ENCODE measurements at regions not wholly inside any gene's neighbourhood (a gene's known extent, or its start where the extent isn't known, plus 50 kb on each side); places are given as distances from the start of the nearest gene placed in this dataset.

DNA sequence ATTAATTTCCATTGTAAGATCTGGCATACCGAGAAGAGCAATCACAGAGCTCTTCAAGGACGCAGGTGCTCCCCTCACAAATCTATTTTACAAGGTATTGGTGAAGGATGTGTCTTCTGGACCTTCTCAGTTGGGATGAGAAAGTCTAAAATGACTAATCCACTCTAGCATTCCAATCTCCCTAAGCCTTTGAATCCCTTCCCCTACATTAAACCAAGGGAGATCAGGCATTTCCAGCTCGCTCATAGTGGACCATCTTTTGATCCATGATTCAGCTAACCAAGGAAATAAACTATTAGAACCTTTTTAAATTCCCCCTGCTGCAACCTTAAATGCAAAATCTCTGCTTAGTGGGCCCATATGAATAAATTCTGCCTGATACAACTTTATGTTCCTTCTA lies 95.9 kb upstream of the FBN2 start:
- TF ChIP-seq POLR2AphosphoS5 (IDR thresholded peaks at IDR 0.05; ENCODE audit: low read depth, low read length) (no peak), TAF1 (IDR thresholded peaks at IDR 0.05; ENCODE audit: borderline replicate concordance, low read depth, low read length) (no peak), POLR2A (IDR thresholded peaks at IDR 0.05; ENCODE audit: low read depth, low read length) (no peak)
